ENCODE measurements at regions not wholly inside any gene's neighbourhood (a gene's known extent, or its start where the extent isn't known, plus 50 kb on each side); places are given as distances from the start of the nearest gene placed in this dataset.

- H3K4me3 ChIP-seq, result no peak overlapping the region
- peaks cover 26% of the 10 kb centered on the region for H3K4me1 Mint-ChIP-seq
- no peak overlapping the region for H2AFZ ChIP-seq
- no peaks in the 10 kb centered on the region for H3K36me3 Mint-ChIP-seq (ENCODE audit: low read depth)
- H3K36me3 ChIP-seq (ENCODE audit: insufficient read depth), result no peaks in the 10 kb centered on the region
- no peaks in the 10 kb centered on the region; the same call in 2 of the 3 replicates for H3K9me3 Mint-ChIP-seq
- no peaks in the 10 kb centered on the region for H4K20me1 ChIP-seq (replicated peaks; ENCODE audit: insufficient read depth)
- H3F3A ChIP-seq (replicated peaks; ENCODE audit: low read depth), result no peaks in the 10 kb centered on the region
- no peak overlapping the region for H3K27ac Mint-ChIP-seq
- DNase-seq (ENCODE audit: low spot score), result peak; percentile 62
- no peak overlapping the region for H3K4me2 ChIP-seq
- peaks cover 3% of the 10 kb centered on the region for H3K27me3 Mint-ChIP-seq (ENCODE audit: insufficient read depth, low read depth, poor library complexity)
- no peak overlapping the region for H3K27ac ChIP-seq (ENCODE audit: low read depth)
- H3K27me3 ChIP-seq (ENCODE audit: insufficient read depth), result no peaks in the 10 kb centered on the region
- H3K9me2 ChIP-seq (ENCODE audit: insufficient read depth), result no peaks in the 10 kb centered on the region
- peak; percentile 72 for ATAC-seq
- H3K79me2 ChIP-seq (replicated peaks; ENCODE audit: insufficient read depth), result no peaks in the 10 kb centered on the region
- no peak overlapping the region for H3K4me3 Mint-ChIP-seq
- no peak for TF ChIP-seq ZNF114 (CRISPR knock-in tag; IDR thresholded peaks at IDR 0.05)
- peak; percentile 58 to 66 for TF ChIP-seq CTCF (conservative IDR thresholded peaks at IDR 0.05; ENCODE audit: low read depth in 2 of 2)
- peaks cover 21% of the 10 kb centered on the region for H3K4me1 ChIP-seq (ENCODE audit: insufficient read depth)
Observed at GRCh38 chr5:112529525-112529924, 110.4 kb upstream of the EPB41L4A start.

GRCh38 chr5:112532654-112533360 lies 113.7 kb upstream of the EPB41L4A start:
- H3K27me3 Mint-ChIP-seq (ENCODE audit: insufficient read depth, low read depth, poor library complexity), result peaks cover 3% of the 10 kb centered on the region
- peak overlapping the region; percentile 15 for H3K4me2 ChIP-seq
- H3K4me3 ChIP-seq, result no peak overlapping the region
- H3K27me3 ChIP-seq (ENCODE audit: insufficient read depth), result no peaks in the 10 kb centered on the region
- no peak for DNase-seq (ENCODE audit: low spot score)
- H3K4me1 ChIP-seq (ENCODE audit: insufficient read depth), result peaks cover 23% of the 10 kb centered on the region
- no peaks in the 10 kb centered on the region for H3F3A ChIP-seq (replicated peaks; ENCODE audit: low read depth)
- H4K20me1 ChIP-seq (replicated peaks; ENCODE audit: insufficient read depth), result no peaks in the 10 kb centered on the region
- no peaks in the 10 kb centered on the region for H3K9me3 Mint-ChIP-seq
- no peak overlapping the region for H3K4me3 Mint-ChIP-seq
- no peaks in the 10 kb centered on the region for H3K79me2 ChIP-seq (replicated peaks; ENCODE audit: insufficient read depth)
- no peak overlapping the region for H3K27ac ChIP-seq (ENCODE audit: low read depth)
- H3K9me2 ChIP-seq (ENCODE audit: insufficient read depth), result no peaks in the 10 kb centered on the region
- H3K36me3 Mint-ChIP-seq (ENCODE audit: low read depth), result no peaks in the 10 kb centered on the region
- H3K27ac Mint-ChIP-seq, result no peak overlapping the region
- peaks cover 29% of the 10 kb centered on the region for H3K4me1 Mint-ChIP-seq
- TF ChIP-seq JUNB (IDR thresholded peaks at IDR 0.05; ENCODE audit: unreplicated experiment), result no peak
- no peak for TF ChIP-seq POLR2AphosphoS5 (IDR thresholded peaks at IDR 0.05; ENCODE audit: low read depth)
- TF ChIP-seq ETS1 (IDR thresholded peaks at IDR 0.05), result no peak
- TF ChIP-seq ZNF114 (CRISPR knock-in tag; IDR thresholded peaks at IDR 0.05), result no peak
- TF ChIP-seq EZH2phosphoT487 (IDR thresholded peaks at IDR 0.05; ENCODE audit: unreplicated experiment), result no peak
- no peak for TF ChIP-seq EZH2 (IDR thresholded peaks at IDR 0.05; ENCODE audit: low read depth, unreplicated experiment)
- TF ChIP-seq NANOG (IDR thresholded peaks at IDR 0.05; ENCODE audit: borderline replicate concordance), result no peak
- no peak for TF ChIP-seq CTCF (conservative IDR thresholded peaks at IDR 0.05; ENCODE audit: low read depth in 2 of 2)
- ATAC-seq, result no peak
- peak overlapping the region; percentile 76; the same call in 1 of the 2 replicates for H2AFZ ChIP-seq
- H3K36me3 ChIP-seq (ENCODE audit: insufficient read depth), result no peaks in the 10 kb centered on the region

All from GM23338 (cell line).